Endothelial cell of umbilical vein (primary cell): ENCODE measurements at regions not wholly inside any gene's neighbourhood (a gene's known extent, or its start where the extent isn't known, plus 50 kb on each side); places are given as distances from the start of the nearest gene placed in this dataset.

Experiments used
- BruUV-seq: library from RNA; stranded (reverse); fragments of 400-500 nt; replicated peaks from 2 replicates; lab custom pipeline; 2021; lab: Mats Ljungman, UMichigan
- CTCF ChIA-PET: fragments of 300-600, 350-600 bp; sonication (Branson Sonifier 250); formaldehyde crosslinking; loops from one replicate; lab custom pipeline; 2021; ENCODE audit warnings: antibody characterized with exemption, inconsistent platforms; lab: Charles Lee
- POLR2A ChIA-PET: fragments of 300-600, 350-600 bp; sonication (Branson Sonifier 250); formaldehyde crosslinking; loops from one replicate; lab custom pipeline; 2021; ENCODE audit warnings: antibody characterized with exemption, inconsistent platforms; lab: Charles Lee
- DNase-seq: peaks from one replicate; pipeline ENCODE4 v3.0.0-alpha.2; 2011; ENCODE audit warnings: low read depth, low spot score
- FAIRE-seq: peaks from 2 replicates; lab custom pipeline; 2011; peaks lifted over from hg19 to GRCh38; lab: Jason Lieb, UNC
- H2AFZ ChIP-seq: 2 replicates; pipeline ENCODE4 v1.6.0; 2012; ENCODE audit warnings: low read depth, low read length, control low read depth, inconsistent platforms
- H3K27ac ChIP-seq: 2 replicates; pipeline ENCODE4 v1.5.1; 2011; ENCODE audit warnings: low read depth, mild to moderate bottlenecking, control low read depth, low read length, moderate library complexity; ENCODE audit not compliant: insufficient read depth
- H3K27me3 ChIP-seq, 2 experiments: 2 replicates each; pipeline versions ENCODE4 v1.6.0 to v1.6.1; 2011; ENCODE audit warnings: low read length in 2 of 2, mixed read lengths in 1 of 2; ENCODE audit not compliant: control insufficient read depth in 2 of 2, insufficient read depth in 2 of 2
- H3K36me3 ChIP-seq, 2 experiments: 2 replicates in 1 of 2; 3 replicates in 1 of 2; pipeline ENCODE4 v1.5.1; 2011; ENCODE audit warnings: low read length in 2 of 2, mild to moderate bottlenecking in 1 of 2, moderate library complexity in 1 of 2; ENCODE audit not compliant: control insufficient read depth in 2 of 2, insufficient read depth in 2 of 2; ENCODE audit errors: extremely low read depth in 1 of 2
- H3K4me1 ChIP-seq: 3 replicates; pipeline ENCODE4 v1.5.1; 2011; ENCODE audit warnings: mild to moderate bottlenecking, low read length; ENCODE audit not compliant: control insufficient read depth, insufficient read depth; ENCODE audit errors: extremely low read depth
- H3K4me2 ChIP-seq: 2 replicates; pipeline ENCODE4 v1.6.1; 2011; ENCODE audit warnings: low read length, control low read depth, mixed read lengths; ENCODE audit not compliant: insufficient read depth
- H3K4me3 ChIP-seq, 3 experiments: fragments of 200-600 bp in 1 of 3; sonication (generic), shearing (Covaris generic) in 1 of 3; replicated peaks in 1 of 3; 2 replicates each; pipeline ENCODE4 v1.5.1; 2011 to 2016; ENCODE audit warnings: control low read depth in 3 of 3, low read length in 3 of 3, mild to moderate bottlenecking in 2 of 3, inconsistent platforms in 1 of 3, low read depth in 1 of 3, moderate library complexity in 1 of 3; ENCODE audit not compliant: insufficient read depth in 1 of 3
- H3K79me2 ChIP-seq: 2 replicates; pipeline ENCODE4 v1.6.0; 2012; ENCODE audit warnings: low read length, inconsistent platforms; ENCODE audit not compliant: control insufficient read depth, insufficient read depth
- H3K9ac ChIP-seq: replicated peaks from 2 replicates; pipeline ENCODE3; 2011; ENCODE audit warnings: low read length, control low read depth; ENCODE audit not compliant: insufficient read depth; ENCODE audit errors: extremely low read depth
- H3K9me1 ChIP-seq: replicated peaks from 3 replicates; pipeline ENCODE4 v1.6.0; 2011; ENCODE audit warnings: mild to moderate bottlenecking, low read length; ENCODE audit not compliant: control insufficient read depth, insufficient read depth; ENCODE audit errors: extremely low read depth
- H3K9me3 ChIP-seq: replicated peaks from 2 replicates; pipeline ENCODE4 v1.5.1; 2012; ENCODE audit warnings: low read length, inconsistent platforms; ENCODE audit not compliant: control insufficient read depth, insufficient read depth
- H4K20me1 ChIP-seq: replicated peaks from 2 replicates; pipeline ENCODE3; 2011; ENCODE audit warnings: mild to moderate bottlenecking, low read length; ENCODE audit not compliant: control insufficient read depth, insufficient read depth; ENCODE audit errors: extremely low read depth
- CTCF ChIP-seq, 2 donors: IDR thresholded peaks; 1 replicate in 1 of 2; 2 replicates in 1 of 2; pipeline ENCODE4 v1.5.1; 2011; ENCODE audit warnings: low read length in 2 of 2, mild to moderate bottlenecking in 2 of 2, moderate library complexity in 2 of 2, control low read depth in 1 of 2, inconsistent platforms in 1 of 2, low read depth in 1 of 2; ENCODE audit not compliant: insufficient read depth in 1 of 2; ENCODE audit errors: extremely low read depth in 1 of 2
- EZH2 ChIP-seq: IDR thresholded peaks from 2 replicates; pipeline ENCODE4 v1.6.1; 2012; ENCODE audit warnings: borderline replicate concordance, low read depth, mild to moderate bottlenecking, moderate library complexity, low read length, inconsistent platforms; ENCODE audit not compliant: severe bottlenecking
- FOS ChIP-seq: IDR thresholded peaks from 2 replicates; pipeline ENCODE4 v1.6.1; 2011; ENCODE audit warnings: mild to moderate bottlenecking, low read length, moderate library complexity, borderline replicate concordance; ENCODE audit not compliant: insufficient read depth
- GATA2 ChIP-seq: IDR thresholded peaks from 2 replicates; pipeline ENCODE4 v1.7.0; 2011; ENCODE audit warnings: low read depth, mild to moderate bottlenecking, moderate library complexity, mixed read lengths, low read length; ENCODE audit not compliant: insufficient read length, insufficient read depth
- JUN ChIP-seq: IDR thresholded peaks from 2 replicates; pipeline ENCODE4 v1.6.1; 2011; ENCODE audit warnings: borderline replicate concordance, low read depth; ENCODE audit not compliant: insufficient read length, insufficient read depth
- MYC ChIP-seq: IDR thresholded peaks from one replicate; pipeline ENCODE4 v1.6.1; 2011; ENCODE audit warnings: mild to moderate bottlenecking, low read depth, low read length
- POLR2AphosphoS5 ChIP-seq: IDR thresholded peaks from 2 replicates; pipeline ENCODE4 v1.6.1; 2012; ENCODE audit warnings: low read depth, mild to moderate bottlenecking, control low read depth, low read length, moderate library complexity; ENCODE audit not compliant: insufficient read depth
- dilution Hi-C: fragments of 300-500 bp; cut with MboI; formaldehyde crosslinking; loops from one replicate; pipeline ENCODE4 v1.15.0; 2019; ENCODE audit warnings: low sequenced_read_pairs; ENCODE audit not compliant: extremely low pct_ligation_motif_present
- intact Hi-C: fragments of 100-400 bp; cut with micrococcal nuclease; formaldehyde crosslinking; loops from one replicate; pipeline ENCODE4 v1.10.0; 2022

- Histone ChIP-seq H2AFZ (peak overlapping the region; percentile 7), H3K79me2 (no peaks in the 10 kb centered on the region), H3K4me3 (no peak overlapping the region), H3K9me3 (no peaks in the 10 kb centered on the region), H4K20me1 (no peaks in the 10 kb centered on the region), H3K9me1 (no peaks in the 10 kb centered on the region), H3K36me3 (no peaks in the 10 kb centered on the region), H3K27me3 (peaks cover 0 to 3% of the 10 kb centered on the region in 2 experiments), H3K4me2 (no peak overlapping the region), H3K4me1 (no peaks in the 10 kb centered on the region), H3K27ac (no peak overlapping the region), H3K9ac (no peak overlapping the region)
- FAIRE-seq (no peak), DNase-seq (no peak)
- BruUV-seq = no TSS peak
- intact Hi-C loops (no loop called here), dilution Hi-C loops (no loop called here)
- ChIA-PET POLR2A (no interaction called here), CTCF (no interaction called here)
- TF ChIP-seq CTCF (IDR thresholded peaks at IDR 0.05; ENCODE audit: extremely low read depth in 1 of 2, insufficient read depth in 1 of 2, low read depth in 1 of 2, low read length in 2 of 2) = no peak
- no peak for TF ChIP-seq GATA2
- no peak for TF ChIP-seq FOS
- TF ChIP-seq JUN = no peak
- TF ChIP-seq EZH2 = no peak
- TF ChIP-seq MYC = no peak
- TF ChIP-seq POLR2AphosphoS5 = no peak
These were observed 164.7 kb downstream of the SQOR start for GRCh38 chr15:45799508-45799907.
